Fibroblast of skin of left quadriceps (primary cell): ENCODE measurements at regions not wholly inside any gene's neighbourhood (a gene's known extent, or its start where the extent isn't known, plus 50 kb on each side); places are given as distances from the start of the nearest gene placed in this dataset.
A peak's percentile ranks its signal among the peaks of the same experiment; 100 is the strongest.

ENCODE experiments used
- DNase-seq, 2 experiments: peaks; one replicate each; pipeline ENCODE4 v3.0.0-alpha.2; 2013; ENCODE audit warnings: low read depth in 2 of 2

GRCh38 chr10:123952099-123952498 lies 60.5 kb upstream of the CPXM2 start:
- no peak for DNase-seq

GRCh38 chr10:123948030-123948823 lies 56.6 kb upstream of the CPXM2 start:
- no peak for DNase-seq

DNA sequence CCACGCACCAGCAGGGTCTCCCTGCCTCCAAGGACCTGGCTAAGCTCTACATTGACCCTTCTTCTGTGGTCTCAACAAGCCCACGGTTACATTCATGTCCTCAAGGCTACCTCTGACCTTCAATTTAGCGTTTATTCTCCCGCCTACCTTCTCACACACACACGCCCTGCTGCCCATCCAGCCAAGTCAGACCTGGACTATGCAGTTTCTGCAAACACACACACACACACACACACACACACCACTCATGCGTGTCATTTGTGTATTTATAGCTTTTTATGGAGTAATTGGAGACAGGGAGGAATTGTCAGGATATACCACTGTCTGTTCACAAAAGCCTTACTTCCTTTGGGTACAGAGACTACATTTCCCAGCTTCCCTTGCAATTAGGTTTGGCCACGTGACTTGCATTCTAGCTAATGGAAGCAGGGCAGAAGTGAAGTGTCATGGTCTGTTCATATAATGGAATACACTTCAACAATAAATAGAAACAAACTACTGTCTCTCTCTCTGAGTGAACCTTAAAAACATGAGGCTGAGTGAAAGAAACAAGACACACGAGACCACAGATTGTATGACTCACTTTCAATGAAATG lies 53.8 kb upstream of the CPXM2 start:
- DNase-seq, result peak; percentile 54 to 55

DNA sequence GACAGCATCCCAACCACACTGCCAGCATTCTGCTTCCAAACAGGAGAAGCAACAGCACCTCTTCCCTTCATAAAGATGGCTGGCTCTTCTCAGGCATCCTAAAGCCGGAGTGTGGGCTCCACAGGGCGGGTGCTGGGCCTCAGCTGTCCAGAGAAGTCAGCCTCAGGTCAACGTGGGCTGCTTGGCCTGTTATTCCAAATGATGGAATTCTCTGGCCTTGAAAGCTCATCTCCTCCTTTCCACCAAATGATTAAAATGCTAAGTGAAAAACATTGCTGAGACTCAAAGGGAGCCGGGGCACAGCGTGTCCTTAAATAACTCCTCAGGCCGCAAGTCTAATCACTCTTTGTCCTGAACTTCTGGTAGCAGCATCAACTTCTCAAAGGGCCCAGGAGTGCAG lies 53.1 kb upstream of the CPXM2 start:
- no peak for DNase-seq

- DNase-seq, result no peak
Measured at GRCh38 chr10:123943307-123943706, 51.7 kb upstream of the CPXM2 start.

GRCh38 chr10:123942114-123942861 lies 50.7 kb upstream of the CPXM2 start:
- DNase-seq, result no peak
